HG03442 (cell line): ENCODE measurements at regions not wholly inside any gene's neighbourhood (a gene's known extent, or its start where the extent isn't known, plus 50 kb on each side); places are given as distances from the start of the nearest gene placed in this dataset.
"Not testable (repeated sequence)": the region's sequence is repeated elsewhere in the genome, so short reads cannot be mapped to it uniquely, and the experiment has no call there.

Source experiments
- ATAC-seq: cut with Tn5 transposase; IDR thresholded peaks from one replicate; pipeline ENCODE4 v1.9.1; 2021; ENCODE audit warnings: mild to moderate bottlenecking, moderate library complexity; ENCODE audit not compliant: unreplicated experiment

DNA sequence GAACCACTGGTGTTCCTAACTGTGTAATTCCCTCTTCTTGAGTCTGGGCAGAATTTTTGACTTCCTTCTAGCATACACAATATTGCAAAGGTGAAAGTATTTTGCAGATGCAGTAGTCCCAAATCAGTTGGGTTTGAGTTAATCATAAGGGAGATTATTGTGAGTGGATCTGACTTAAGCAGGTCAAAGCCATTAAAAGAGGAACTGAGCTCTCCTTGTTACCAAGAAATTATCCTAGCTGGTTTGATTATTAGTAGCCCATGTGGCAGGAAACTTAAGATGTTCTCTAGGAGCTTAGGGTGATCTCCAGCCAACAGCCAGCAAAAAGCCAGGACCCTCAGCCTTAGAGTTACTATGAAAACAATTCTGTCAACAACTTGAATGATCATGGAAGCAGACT is 221.8 kb downstream of the RPIA start:
- no peak for ATAC-seq

DNA sequence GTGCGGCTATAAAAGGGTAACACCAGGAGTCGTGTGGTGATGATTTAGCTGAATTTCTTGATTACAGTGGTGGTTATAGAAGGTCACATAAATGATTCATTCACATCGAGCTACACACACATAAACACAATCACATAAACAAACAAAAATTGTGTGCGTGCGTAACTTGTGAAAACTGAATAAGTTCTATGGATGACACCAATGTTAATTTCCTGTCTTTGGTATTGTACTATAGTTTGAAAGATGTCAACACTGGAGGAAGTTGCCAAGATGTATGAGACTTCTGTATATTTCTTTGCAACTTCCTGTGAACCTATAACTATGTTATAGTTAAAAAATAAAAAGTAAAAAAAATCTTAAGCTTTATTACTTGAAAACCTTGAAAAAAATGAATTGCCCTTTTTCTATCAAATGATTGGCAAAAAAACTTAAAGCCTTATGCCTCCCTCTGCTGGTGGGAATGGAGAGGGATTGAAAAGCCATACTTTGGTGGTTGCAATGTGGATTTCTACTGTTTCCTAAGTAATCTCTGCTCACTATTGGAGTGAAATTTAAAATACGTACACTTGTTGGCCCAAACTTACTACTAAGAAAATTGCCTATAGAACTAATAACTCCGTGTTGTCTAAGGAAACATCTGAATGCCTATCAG is 227.7 kb downstream of the RPIA start:
- no peak for ATAC-seq

DNA sequence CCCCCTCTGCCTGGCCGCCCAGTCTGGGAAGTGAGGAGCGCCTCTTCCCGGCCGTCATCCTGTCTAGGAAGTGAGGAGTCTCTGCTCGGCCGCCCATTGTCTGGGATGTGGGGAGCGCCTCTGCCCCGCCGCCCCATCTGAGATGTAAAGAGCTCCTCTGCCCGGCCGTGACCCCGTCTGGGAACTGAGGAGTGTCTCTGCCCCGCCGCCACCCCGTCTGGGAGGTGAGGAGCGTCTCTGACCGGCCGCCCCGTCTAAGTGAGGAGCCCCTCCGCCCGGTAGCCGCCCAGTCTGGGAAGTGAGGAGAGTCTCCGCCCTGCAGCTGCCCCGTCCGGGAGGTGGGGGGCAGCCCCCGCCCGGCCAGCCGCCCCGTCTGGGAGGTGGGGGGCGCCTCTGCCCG is 228.9 kb downstream of the RPIA start:
- not testable (repeated sequence) for ATAC-seq

DNA sequence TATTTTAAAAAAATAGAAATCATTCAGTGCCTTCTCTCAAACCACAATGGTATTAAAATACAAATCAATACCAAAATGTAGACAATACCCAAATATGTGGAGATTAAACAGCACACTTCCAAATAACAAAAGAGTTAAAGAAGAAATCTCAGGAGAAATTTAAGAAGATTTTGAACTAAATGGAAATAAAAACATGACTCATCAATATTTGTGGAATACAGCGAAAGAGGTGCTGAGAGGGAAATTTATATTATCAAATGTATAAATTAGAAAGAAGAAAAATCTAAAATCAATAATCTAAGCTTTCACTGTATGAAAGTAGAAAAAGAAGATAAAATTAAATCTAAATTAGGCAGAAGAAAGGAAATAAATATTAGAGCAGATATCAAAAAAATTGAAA is 233.1 kb downstream of the RPIA start:
- ATAC-seq: no peak

DNA sequence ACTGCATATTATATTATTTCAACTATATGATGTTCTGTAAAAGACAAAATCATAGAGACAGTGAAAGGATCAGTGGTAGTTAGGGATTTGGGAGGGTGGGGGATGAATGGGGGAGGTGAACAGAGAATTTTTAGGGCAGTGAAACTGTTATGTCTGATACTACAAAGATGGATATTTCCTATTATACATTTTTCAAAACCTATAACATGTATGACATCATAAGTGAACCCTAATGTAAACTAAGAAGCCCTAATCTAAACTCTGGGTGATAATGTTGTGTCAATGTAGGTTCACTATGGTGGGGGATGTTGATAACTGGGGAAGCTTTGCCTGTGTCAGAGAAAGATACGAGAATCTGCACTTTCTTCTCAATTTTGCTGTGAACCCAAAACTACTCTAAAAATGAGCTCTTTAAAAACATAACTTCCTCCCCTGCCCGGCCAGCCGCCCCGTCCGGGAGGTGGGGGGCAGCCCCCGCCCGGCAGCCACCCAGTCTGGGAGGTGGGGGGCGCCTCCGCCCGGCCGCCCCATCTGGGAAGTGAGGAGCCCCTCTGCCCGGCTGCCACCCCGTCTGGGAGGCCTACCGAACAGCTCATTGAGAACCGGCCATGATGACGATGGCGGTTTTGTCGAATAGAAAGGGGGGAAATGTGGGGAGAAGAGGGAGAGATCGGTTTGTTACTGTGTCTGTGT is 234.4 kb downstream of the RPIA start:
- no peak for ATAC-seq

DNA sequence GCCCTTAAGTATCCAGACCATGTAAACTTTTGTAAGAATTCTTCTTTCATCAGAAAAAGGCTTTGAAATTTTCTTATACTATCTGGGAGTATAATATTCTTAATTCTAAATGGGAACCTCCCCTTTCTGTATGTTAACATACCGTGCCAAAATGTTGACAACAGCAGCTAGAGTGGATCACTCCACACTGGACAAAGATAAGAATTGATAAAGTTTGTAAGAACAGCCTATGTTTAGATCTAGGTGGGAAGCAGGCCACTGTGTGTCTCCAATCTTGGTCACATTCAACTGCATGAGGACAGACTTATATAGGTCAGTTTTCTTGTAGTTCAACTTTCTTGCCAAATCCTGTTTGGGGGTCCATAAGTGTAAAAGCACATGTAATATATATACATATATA is 235.7 kb downstream of the RPIA start:
- no peak for ATAC-seq

DNA sequence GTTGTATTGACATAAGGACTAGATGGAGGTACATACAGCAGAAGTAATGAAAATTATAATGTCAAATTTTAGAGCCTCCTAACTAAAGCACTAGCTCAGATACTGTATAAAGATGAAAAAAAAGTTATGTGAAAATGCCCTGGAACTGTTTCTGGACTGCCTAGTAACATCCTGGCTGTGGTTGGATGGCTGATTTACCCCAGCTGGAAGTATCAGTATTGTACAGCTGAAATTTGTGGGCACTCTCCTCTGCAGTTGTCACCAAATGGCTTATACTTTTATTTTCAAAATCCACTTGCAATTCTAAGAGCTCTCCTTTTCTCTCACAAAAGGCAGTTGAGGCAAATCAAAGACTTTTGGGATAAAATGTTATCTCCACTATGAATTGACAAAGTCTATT is 239.2 kb downstream of the RPIA start:
- no peak for ATAC-seq

DNA sequence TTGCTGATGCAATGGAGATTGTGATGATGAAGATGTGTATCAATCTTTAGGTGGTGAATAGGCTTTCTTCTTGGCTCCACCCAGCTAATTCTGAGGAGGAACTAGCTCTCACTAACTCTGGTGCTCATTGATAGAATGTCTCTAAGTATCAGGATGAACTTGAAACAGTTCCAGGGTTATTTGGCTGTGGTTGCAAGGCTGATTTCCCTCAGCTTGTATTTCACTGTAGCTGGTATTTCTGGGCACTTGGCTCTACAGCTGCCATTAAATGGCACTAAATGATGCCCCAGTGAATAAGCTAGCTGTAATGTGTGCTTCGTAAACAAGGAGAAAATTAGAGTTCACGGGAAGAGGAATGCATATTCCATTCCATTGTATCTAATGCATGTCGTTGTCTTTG is 241.2 kb downstream of the RPIA start:
- no peak for ATAC-seq

DNA sequence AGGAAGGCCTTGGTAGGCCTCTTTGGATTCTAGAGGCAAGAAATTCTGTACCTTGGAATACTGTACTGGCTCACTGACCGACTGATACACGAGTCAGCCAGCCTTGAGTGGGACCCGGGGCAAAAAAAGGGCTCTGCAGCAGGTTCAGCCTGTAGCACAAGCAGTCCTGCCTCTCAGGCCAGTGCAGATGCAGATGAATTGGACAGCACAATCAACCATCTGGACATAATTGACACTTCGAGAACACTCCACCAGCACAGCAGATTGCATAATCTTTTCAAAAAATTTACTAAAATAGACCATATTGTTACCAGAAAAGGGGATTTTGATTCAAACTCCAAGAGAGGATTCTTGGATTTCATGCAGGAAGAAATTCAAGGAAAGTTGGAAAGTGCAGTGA is 241.6 kb downstream of the RPIA start:
- no peak for ATAC-seq

DNA sequence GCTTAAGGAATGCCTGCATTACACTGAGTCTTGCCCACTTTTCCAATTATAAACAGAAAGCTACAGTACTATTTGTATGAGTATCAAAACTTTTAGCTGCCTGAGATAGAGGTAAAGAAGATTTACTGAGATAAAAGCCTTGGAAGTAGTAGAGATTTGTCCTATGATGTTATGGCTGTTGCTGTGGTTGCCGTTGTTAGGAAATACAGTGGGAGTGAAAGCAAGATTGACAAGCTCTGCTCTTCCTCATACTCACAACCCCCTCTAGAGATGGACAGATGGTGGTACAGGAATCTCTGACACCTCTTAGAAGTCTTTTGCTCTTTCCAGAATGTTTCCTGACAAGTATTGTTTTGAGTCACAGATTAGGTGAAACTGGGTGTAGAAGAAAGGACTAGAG is 242.5 kb downstream of the RPIA start:
- ATAC-seq: no peak

DNA sequence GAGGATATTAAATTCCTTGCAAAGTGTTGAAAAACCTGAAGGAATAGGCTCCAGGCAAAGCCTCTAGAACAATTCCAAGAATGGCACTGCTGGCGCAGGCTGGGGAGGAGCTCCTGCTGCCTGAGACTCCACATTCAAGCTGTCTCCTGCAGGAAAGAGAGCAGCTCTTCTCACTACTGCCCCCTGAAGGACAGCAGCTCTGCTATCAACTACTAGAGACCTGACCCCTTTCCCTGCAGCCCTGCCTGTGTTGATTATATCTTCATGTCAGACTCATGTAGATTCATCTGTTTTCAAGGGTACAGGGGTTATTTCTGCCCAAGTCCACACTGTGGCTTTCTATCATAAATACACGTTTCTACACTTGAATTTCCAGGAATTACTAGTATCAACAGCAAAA is 249.7 kb downstream of the RPIA start:
- ATAC-seq: not testable (repeated sequence)

DNA sequence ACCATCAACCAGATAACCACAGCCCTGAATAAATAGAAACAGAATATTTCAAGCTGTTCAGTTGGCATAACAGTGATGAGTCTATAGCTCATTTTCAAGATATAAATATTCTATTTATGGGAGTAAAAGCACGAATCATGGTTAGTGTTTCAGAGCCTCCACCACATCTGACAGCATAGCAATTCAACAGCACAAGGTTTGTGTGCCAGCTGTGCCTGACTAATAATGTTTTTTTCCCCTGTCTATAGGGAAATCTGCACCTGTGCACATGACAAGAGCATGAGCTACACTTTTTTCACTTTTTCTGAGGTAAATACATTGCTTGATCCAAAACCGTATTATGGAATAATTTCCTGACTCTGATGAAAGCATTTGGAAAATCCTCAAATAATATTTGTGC is 251.3 kb downstream of the RPIA start:
- no peak for ATAC-seq

DNA sequence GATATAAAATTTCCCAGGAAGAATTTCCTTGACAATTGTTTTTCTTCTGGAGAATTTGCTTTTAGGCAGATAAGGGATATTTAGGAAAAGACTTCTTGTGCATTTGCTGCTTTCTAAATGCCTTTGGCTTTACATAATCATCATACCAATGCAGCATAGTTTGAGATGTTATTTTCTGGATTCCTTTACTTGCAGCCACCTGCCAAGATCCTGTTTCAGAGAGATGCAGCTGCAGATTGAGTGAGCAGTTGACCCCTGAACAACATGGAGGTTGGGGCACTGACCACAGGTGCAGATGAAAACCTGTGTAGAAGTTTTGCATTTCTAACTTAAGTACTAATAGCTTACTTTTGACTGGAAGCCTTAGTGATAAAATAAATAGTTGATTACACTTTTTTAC is 257.9 kb downstream of the RPIA start:
- ATAC-seq: no peak

DNA sequence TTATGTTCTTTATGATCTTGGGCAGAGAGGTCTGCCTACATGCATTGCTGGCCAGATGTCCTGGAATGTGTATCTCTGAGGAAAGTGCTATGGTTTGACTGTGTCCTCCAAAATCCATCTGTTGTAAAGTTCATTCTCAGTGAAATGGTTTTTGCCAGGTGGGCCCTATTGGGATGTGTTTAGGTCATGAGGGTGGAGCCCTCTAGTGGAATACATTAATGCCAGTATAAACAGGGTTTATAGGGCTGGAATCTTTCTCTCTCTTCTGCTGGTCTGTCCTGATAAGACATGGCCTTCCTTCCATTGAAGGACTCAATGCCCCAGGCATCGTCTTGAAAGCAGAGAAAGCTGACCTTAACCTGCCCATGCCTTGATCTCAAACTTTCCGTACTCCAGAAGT is 258.5 kb downstream of the RPIA start:
- no peak for ATAC-seq

DNA sequence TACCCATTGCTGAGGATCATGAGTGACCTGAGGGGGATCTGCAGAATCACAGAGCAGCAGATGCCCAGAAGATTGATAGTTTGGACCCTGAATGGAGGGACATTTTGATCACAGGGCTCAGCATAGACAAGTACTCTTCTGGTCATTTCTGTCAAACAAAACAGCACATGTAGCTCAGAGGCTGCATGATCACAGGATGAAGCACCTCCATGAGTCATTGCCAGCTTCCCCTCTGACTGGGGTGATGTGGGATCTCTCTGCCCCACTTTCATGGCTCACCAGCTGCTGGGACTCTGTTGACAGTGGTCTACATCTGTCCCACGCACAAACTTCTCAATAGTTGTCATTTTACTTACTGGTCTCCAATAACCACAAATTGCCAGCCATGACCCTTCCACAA is 264.1 kb downstream of the RPIA start:
- peak; percentile 65 for ATAC-seq

DNA sequence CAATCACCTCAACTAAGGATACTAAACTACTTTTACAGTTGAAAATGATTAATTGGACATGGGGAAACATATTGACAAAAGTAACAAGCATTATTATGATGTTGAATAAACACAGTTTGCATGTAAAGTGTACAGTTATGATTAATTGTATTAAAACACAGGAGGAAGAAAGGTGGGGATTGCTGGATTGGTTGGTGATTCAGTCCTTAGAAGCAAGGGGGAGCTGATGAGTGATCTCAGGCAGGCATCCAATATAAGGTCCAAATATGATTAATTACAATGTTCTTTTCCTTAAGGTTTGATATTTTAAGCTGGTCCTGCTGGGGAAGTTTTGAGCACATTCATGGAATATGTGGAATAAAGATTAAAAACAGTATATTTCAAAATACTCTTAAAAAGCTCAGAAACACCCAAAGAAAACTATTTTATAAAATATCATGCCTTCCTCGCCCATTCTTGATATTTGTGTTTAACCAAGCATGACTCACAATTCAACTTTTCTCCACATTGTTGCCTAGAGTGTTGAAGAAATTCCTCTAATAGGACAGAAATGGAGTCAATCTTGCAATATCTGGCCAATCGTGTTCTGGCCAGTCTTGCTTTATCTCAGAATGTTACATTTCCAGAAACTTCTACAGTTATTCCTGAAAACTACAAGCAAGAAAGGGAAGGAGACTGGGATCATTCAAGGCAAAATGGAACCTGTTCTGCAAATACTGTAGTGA is 268.2 kb downstream of the RPIA start:
- no peak for ATAC-seq

DNA sequence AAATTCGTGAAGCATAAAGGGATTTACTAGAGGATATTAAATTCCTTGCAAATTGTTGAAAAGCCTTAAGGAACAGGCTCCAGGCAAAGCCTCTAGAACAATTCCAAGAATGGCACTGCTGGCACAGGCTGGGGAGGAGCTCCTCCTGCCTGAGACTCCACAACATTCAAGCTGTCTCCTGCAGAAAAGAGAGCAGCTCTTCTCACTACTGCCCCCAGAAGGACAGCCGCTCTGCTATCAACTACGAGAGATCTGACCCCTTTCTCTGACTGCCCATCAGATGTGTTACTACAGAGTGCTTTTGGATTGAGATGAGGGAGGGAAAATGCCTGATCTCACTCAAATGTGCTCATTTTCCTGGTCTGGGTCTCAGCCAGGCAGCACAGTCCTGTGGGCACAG is 269.9 kb downstream of the RPIA start:
- not testable (repeated sequence) for ATAC-seq

DNA sequence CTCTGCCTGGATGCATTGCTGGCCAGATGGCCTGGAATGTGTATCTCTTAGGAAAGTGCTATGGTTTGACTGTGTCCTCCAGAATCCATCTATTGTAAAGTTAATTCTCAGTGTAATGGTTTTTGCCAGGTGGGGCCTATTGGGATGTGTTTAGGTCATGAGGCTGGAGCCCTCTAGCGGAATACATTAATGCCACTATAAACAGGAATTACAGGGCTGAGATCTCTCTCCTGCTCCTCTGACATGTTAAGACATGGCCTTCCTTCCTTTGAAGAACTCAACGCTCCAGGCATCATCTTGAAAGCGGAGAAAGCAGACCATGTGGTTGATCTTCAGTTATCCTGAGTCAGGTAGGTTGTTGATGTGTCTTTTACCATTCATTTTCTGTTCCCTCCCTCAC is 276.4 kb downstream of the RPIA start:
- no peak for ATAC-seq

DNA sequence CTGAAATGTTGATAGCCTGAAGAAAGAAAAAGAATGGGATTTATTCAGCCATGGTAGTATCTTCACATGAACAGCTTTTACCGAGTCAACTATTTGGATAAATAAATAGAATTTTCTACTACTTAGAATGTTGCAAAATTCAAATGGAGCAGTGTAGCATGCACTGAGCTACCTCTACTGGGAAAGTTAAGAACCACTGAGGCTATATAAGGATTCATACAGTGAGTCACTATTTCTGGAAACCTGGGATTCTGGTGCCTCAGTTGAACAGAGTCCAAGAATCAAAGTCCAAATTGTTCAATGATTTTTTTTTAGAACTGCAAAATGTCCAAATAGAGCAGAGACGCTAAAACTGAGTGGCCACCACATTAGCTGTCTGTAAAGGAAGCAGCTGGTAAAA is 286.5 kb downstream of the RPIA start:
- not testable (repeated sequence) for ATAC-seq

DNA sequence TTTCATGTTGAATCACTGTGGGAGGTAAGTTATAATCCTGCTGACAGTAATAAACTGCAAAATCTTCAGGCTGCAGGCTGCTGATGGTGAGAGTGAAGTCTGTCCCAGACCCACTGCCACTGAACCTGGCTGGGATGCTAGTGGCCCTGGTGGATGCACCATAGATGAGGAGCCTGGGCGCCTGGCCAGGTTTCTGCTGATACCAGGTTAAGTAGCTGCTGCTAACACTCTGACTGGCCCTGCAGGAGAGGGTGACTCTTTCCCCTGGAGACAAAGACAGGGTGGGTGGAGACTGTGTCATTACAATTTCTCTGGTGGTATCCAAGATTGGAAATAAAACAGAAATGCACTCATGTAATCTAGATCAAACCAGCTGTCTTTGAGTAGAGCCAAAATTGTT is 287.0 kb downstream of the RPIA start:
- not testable (repeated sequence) for ATAC-seq

DNA sequence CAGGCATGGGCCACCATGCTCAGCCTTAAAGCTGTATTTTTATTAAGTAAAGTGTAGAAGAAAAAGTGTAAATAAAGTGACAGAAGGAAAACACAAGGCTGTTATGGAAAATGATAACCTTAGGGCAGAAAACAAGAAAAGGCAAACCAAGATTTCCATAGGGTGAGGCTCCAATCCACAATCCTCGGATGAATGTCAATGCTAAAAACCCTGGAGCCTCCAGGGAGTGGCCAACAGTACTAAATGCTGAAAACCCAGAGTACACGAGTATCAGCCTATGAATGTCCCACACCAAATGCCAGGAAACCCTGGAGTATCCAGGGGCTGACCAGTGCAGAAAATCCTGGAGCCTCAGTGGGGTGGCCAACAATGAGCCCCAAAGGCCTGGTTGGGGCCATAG is 292.6 kb downstream of the RPIA start:
- not testable (repeated sequence) for ATAC-seq

DNA sequence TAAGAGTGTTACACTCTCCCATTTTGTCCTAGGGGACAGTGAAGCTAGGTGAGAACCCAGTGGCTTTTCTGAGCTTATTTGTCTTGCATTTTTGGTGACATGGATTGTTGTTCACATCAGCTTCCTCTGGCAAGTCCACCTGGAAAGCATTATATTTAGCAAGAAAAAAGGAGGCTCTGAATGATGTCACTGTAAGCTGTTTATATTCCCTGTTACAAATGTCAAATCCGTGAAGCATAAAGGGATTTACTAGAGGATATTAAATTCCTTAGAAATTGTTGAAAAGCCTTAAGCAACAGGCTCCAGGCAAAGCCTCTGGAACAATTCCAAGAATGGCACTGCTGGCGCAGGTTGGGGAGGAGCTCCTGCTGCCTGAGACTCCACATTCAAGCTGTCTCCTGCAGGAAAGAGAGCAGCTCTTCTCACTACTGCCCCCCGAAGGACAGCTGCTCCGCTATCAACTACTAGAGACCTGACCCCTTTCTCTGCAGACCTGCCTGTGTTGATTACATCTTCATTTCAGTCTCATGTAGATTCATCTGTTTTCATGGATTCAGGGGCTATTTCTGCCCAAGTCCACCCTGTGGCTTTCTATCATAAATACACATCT is 295.4 kb downstream of the RPIA start:
- ATAC-seq: not testable (repeated sequence)
